Putamen (tissue), 1 donor: ENCODE measurements at regions not wholly inside any gene's neighbourhood (a gene's known extent, or its start where the extent isn't known, plus 50 kb on each side); places are given as distances from the start of the nearest gene placed in this dataset.
"Not testable (repeated sequence)": the region's sequence is repeated elsewhere in the genome, so short reads cannot be mapped to it uniquely, and the experiment has no call there.

Experiments
- DNase-seq: peaks from one replicate; pipeline ENCODE4 v3.0.0-alpha.2; 2016; ENCODE audit warnings: low spot score

DNA sequence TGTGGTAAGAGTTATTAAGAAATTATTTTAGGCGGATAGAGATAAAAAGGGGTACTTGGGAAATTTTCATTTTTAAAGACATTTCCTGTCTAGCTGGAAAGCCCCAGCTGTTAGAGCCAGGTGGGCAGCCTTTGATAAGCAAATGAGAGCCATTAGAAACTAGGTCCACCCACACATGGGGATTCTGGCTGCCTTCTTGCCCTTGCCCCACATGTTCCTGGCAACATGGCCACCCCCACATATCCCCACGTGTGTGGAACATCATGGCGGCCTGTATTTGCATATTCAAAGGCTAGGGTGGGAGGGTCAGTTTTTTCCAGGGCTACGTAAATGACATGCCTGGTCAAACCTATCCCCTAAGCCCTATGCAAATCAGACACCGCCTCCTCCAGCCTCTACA lies 1382.1 kb downstream of the AACS start:
- DNase-seq = no peak

DNA sequence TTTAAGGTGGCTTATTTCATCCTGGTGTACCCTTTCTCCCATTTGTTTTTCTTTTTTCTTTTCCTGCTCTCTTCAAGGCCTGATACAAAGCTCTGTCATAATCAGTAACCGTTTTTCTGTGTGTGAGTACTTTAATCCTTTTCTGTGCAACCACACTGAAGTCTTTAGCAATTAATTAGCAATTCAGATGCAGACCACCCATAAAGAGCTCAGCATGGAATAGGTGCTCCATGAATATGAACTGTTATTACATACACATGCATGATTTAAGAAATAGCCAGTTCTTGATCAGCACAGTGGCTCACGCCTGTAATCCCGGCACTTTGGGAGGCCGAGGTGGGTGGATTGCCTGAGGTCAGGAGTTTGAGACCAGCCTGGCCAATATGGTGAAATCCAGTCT lies 1386.6 kb downstream of the AACS start:
- DNase-seq = no peak

DNA sequence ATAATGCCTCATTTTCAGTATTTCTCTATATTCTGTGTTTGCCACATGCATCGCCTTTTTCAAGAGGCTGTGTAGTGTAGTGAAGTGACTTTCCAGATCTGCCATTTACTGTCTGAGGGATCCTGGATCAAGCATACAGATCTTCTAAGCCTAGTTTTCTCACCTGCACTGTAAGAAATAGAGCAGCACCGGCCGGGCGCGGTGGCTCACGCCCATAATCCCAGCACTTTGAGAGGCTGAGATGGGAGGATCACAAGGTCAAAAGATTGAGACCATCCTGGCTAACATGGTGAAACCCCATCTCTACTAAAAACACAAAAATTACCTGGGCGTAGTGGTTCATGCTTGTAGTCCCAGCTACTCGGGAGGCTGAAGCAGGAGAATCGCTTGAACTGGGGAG lies 1387.5 kb downstream of the AACS start:
- not testable (repeated sequence) for DNase-seq

GRCh38 chr12:126454581-126454980 lies 1389.3 kb downstream of the AACS start:
- no peak for DNase-seq

- no peak for DNase-seq
Observed at GRCh38 chr12:126457776-126458175, 1392.5 kb downstream of the AACS start.

DNA sequence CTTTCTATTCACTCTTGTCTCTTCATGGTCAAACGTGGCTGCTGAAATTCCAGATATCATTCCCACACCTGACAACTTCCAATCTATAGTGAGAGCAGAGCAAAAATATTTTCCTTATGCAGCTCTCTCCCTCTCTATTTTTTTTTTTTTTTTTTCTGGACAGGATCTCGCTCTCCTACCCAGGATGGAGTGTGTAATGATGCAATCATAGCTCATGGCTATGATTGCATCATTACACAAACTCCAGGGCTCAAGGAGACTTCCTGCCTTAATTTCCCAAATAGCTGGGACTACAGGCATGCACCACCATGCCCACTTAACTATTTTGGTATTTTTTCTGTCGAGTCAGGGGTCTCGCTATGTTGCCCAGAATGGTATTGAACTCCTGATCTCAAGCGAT lies 1398.9 kb downstream of the AACS start:
- no peak for DNase-seq

DNA sequence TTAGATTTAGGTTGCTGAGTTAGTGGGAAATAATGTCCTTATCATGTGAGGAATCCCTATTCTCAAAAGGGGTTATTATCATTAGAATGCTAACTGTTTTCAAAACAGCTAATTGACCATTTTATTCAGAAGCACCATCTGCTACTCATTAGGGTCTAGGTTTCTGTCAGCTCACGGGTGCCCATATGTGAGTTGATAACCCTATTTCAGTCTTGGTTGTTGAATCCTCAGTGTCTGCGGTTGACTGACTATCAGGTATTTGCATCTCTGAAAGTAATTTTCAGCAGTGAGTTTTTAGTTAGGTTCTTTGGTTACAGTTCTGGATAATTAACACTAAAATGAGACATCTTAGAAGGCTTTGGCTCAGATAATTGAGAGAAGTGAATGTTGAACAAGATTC lies 1404.0 kb downstream of the AACS start:
- DNase-seq = no peak

DNA sequence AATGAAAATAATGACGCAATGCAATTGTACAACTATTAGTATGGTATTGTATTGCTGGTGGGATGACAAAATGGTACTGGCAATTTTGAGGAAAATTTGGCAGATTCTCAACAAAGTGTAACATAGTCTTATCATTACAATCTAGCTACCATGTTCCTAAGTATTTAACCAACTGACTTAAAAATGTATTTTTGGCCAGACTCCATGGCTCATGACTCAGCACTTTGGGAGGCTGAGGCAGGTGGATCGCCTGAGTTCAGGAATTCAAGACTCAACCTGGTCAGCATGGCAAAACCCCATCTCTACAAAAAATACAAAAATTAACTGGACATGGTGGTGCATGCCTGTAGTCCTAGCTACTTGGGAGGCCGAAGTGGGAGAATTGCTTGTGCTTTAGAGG lies 1409.5 kb downstream of the AACS start:
- no peak for DNase-seq

DNA sequence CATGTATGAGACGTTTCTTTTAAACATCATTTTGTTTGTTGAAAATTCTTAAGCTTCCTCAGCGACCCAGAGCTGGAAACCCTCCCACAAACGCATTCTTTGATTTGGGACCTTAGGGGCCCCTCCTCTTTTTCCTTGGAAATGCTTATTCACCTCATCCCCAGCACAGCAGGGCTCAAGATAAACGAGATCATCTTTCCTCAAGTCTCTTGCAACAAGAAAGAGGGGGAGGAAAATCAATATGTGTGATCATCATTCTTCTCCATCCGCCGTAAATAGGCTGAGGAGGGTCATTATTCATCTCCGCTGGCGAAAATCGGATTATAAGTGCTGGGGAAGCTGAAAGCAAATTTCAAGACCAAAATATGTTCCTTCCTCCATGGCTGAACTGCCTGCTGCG lies 1415.2 kb downstream of the AACS start:
- DNase-seq = no peak

DNA sequence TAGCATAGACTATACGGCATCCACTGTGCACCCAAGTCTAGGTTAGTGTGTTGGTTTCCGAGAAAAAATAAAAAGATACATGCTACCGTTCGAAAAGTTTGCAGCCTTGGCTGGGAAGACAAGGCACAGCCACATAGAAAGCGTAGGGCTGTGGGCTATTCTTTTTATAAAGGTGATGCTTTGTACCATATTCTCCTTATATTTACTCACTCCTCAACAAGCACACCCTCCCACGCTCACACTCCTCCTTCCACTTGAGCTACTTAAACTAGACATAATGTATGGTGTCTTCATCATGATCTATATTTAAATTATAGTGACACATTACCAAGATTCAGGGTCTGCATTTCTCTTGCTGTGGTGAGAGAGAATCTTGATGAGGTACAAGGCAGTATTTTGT lies 1416.5 kb downstream of the AACS start:
- no peak for DNase-seq

GRCh38 chr12:126482238-126482889 lies 1417.1 kb downstream of the AACS start:
- DNase-seq = no peak

GRCh38 chr12:126483145-126484068 lies 1418.2 kb downstream of the AACS start:
- DNase-seq = no peak

- DNase-seq = no peak
Observed at GRCh38 chr12:126487431-126487980, 1422.3 kb downstream of the AACS start.

GRCh38 chr12:126488806-126489205 lies 1423.6 kb downstream of the AACS start:
- no peak for DNase-seq

DNA sequence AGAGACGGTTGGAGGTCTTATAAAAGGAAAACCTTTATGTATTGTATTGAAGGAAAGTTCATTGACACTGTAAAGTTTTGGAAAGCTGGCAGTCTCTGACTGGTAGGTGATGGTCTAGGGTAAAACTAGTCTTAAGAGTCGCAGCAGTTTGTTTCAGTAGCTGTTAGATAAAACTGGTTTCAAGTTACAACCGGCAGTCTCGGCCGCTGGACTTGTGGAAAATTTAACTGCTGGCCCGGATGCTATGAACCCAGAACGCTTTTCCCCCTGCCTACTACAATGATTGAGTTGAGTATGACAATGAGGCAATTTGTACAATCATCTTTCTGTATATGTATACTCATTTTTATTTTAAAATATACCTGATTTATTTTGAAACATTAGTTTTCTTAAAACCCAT lies 1426.9 kb downstream of the AACS start:
- no peak for DNase-seq

- no peak for DNase-seq
Observed at GRCh38 chr12:126493366-126494108, 1428.3 kb downstream of the AACS start.

DNA sequence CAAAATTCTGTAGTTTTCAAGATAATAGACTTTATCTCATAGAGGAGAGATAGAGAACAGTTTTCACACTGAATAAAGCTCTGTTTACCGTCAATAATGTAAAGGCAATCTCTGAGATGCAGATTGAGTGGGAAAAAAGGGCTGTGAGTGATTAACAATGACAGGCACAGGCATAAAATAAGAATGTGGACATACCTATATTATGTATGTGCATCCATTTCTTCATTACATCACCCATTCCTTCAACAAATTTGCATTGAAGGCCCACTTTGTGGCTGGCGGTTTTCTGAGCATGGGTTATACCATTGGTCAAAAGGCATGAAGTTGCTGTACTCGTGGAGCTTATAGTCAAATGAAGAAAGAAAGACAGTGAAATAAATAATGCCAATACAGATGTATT lies 1431.0 kb downstream of the AACS start:
- no peak for DNase-seq

DNA sequence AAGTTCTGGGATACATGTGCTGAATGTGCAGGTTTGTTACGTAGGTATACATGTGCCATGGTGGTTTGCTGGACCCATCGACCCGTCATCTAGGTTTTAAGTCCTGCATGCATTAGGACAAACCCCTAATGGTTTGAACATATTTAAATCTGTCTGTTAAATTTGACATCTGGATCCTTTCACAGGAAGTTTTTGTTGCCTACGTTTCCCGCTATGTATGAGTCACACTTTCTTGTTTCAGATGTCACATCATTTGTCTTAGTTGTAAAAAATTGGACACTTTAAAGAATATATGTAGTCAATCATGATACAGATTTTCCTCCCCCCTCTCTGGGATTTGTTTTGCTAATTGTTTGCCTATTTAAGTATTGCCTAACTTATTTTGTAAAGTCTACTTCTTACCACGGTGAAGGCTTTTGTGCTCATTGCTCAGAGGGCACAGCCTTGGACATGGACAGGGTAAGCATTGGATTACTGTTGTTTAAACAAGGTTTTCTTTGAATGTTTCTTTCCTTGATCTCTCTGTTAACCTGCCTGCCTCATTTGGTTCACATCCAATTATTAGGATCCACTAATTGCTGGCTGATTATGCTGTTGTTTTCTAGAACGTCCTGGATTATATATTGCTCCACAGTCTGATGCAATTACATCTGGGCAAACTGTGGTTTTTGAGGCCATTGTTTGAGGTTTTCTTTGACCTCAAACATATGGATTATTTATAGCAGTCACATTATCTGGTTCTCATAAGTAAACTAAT lies 1441.4 kb downstream of the AACS start:
- no peak for DNase-seq

DNA sequence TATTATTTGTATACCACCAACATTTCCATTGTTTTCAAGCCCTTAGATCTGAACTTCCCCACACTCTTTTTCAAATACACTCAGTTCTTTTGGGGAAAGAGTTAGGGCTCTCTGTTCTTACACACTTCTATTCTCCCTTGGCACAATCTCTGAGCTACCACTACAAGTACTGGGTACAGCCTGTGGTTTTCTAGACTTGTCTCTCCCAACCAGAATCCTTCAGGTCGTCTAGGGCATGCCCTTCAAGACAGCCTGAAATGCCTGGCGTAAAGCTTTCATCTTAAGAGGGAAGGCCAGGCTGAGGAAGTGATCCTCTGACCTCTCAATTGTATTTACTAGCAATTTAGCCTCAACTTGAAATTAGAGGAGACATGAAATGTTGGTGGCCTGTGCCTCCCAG lies 1442.0 kb downstream of the AACS start:
- DNase-seq = no peak

- DNase-seq = no peak
Observed at GRCh38 chr12:126509572-126509971, 1444.3 kb downstream of the AACS start.

DNA sequence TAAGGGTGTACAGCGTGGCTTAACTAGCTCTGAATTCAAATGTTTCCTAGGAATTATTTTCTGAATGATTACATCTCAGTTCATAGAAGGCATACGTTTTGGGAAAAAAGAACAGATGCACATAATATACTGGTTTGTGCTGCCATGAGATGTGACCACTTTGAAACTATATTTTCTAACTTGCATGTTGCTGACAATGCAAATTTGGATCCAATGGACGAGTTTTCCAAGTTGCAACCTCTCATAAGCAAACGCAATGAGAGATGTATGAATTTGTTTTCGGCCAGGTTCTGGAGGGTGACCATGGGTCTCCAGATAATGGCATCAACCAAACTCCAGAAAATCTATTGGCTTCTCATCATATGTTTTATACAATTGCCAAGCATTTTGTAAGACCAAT lies 1445.4 kb downstream of the AACS start:
- no peak for DNase-seq
